LNCAP (cell line): ENCODE measurements at regions not wholly inside any gene's neighbourhood (a gene's known extent, or its start where the extent isn't known, plus 50 kb on each side); places are given as distances from the start of the nearest gene placed in this dataset.

Experiments
- CTCF ChIP-seq: fragments of 450-650 bp; IDR thresholded peaks from 2 replicates; pipeline ENCODE4 v1.5.1; 2017; ENCODE audit warnings: mild to moderate bottlenecking

- TF ChIP-seq CTCF, result no peak
These were observed 327.5 kb upstream of the SPHKAP start for GRCh38 chr2:228509021-228509420.

GRCh38 chr2:228507870-228508269, 326.4 kb upstream of the SPHKAP start:
- no peak for TF ChIP-seq CTCF

GRCh38 chr2:228507231-228507824, 325.8 kb upstream of the SPHKAP start:
- no peak for TF ChIP-seq CTCF

- no peak for TF ChIP-seq CTCF
These were observed 322.2 kb upstream of the SPHKAP start for GRCh38 chr2:228503731-228504130.

GRCh38 chr2:228493852-228494251, 312.4 kb upstream of the SPHKAP start:
- TF ChIP-seq CTCF, result no peak

- no peak for TF ChIP-seq CTCF
These were observed 297.5 kb upstream of the SPHKAP start for GRCh38 chr2:228479014-228479413.

- TF ChIP-seq CTCF, result no peak
These were observed 293.0 kb upstream of the SPHKAP start for GRCh38 chr2:228474466-228474865.

GRCh38 chr2:228469721-228470120, 288.2 kb upstream of the SPHKAP start:
- no peak for TF ChIP-seq CTCF
